ENCODE measurements at regions not wholly inside any gene's neighbourhood (a gene's known extent, or its start where the extent isn't known, plus 50 kb on each side); places are given as distances from the start of the nearest gene placed in this dataset.

- no peak overlapping the region for H3K27ac ChIP-seq
- H3K4me3 ChIP-seq (ENCODE audit: low read depth, low read length): no peak overlapping the region
- H3K36me3 ChIP-seq (ENCODE audit: control insufficient read depth, insufficient read depth, low read length): no peaks in the 10 kb centered on the region
- TF ChIP-seq, protein P1, sequence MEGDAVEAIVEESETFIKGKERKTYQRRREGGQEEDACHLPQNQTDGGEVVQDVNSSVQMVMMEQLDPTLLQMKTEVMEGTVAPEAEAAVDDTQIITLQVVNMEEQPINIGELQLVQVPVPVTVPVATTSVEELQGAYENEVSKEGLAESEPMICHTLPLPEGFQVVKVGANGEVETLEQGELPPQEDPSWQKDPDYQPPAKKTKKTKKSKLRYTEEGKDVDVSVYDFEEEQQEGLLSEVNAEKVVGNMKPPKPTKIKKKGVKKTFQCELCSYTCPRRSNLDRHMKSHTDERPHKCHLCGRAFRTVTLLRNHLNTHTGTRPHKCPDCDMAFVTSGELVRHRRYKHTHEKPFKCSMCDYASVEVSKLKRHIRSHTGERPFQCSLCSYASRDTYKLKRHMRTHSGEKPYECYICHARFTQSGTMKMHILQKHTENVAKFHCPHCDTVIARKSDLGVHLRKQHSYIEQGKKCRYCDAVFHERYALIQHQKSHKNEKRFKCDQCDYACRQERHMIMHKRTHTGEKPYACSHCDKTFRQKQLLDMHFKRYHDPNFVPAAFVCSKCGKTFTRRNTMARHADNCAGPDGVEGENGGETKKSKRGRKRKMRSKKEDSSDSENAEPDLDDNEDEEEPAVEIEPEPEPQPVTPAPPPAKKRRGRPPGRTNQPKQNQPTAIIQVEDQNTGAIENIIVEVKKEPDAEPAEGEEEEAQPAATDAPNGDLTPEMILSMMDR (IDR thresholded peaks at IDR 0.05): no peak
- H3K4me1 ChIP-seq: no peaks in the 10 kb centered on the region
- H2AFZ ChIP-seq: no peak overlapping the region
- no peaks in the 10 kb centered on the region for H3K9me3 ChIP-seq (ENCODE audit: control insufficient read depth, low read length)
- H3K9ac ChIP-seq: no peak overlapping the region
- no peaks in the 10 kb centered on the region for H3K27me3 ChIP-seq (ENCODE audit: control insufficient read depth, insufficient read depth, low read length)
- no peak overlapping the region for H3K4me2 ChIP-seq (ENCODE audit: low read length)
- H3K79me2 ChIP-seq: no peaks in the 10 kb centered on the region
Measured at GRCh38 chr1:14338509-14338908, 260.0 kb upstream of the KAZN start.

DNA sequence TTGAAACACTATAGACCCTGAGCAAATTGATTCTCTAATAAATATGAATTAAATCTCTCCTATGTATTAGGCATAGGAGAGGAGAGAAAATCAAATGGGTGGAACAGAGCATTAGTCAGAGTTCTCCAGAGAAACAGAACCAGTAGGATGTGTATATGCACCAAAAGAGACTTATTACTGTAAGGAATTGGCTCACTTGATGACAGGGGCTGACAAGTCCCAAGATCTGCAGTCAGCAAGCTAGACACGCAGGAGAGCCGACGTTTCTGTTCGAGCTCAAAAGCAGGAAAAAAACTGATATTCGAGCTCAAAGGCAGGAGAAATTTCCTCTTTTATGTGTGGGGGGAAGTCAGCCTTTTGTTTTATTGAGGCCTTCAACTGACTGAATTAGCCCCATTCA is 259.2 kb upstream of the KAZN start:
- Histone ChIP-seq H3K9ac (no peak overlapping the region), H3K27me3 (ENCODE audit: control insufficient read depth, insufficient read depth, low read length) (no peaks in the 10 kb centered on the region), H3K4me2 (ENCODE audit: low read length) (no peak overlapping the region), H3K27ac (no peak overlapping the region), H3K79me2 (no peaks in the 10 kb centered on the region), H3K9me3 (ENCODE audit: control insufficient read depth, low read length) (no peaks in the 10 kb centered on the region), H3K4me3 (ENCODE audit: low read depth, low read length) (no peak overlapping the region), H3K4me1 (no peaks in the 10 kb centered on the region), H2AFZ (no peak overlapping the region), H3K36me3 (ENCODE audit: control insufficient read depth, insufficient read depth, low read length) (no peaks in the 10 kb centered on the region)
- TF ChIP-seq, protein P1 (IDR thresholded peaks at IDR 0.05): no peak

- Histone ChIP-seq H3K9ac (no peak overlapping the region), H3K4me3 (ENCODE audit: low read depth, low read length) (no peak overlapping the region), H3K9me3 (ENCODE audit: control insufficient read depth, low read length) (no peaks in the 10 kb centered on the region), H3K36me3 (ENCODE audit: control insufficient read depth, insufficient read depth, low read length) (no peaks in the 10 kb centered on the region), H3K79me2 (no peaks in the 10 kb centered on the region), H2AFZ (no peak overlapping the region), H3K4me2 (ENCODE audit: low read length) (no peak overlapping the region), H3K27me3 (ENCODE audit: control insufficient read depth, insufficient read depth, low read length) (no peaks in the 10 kb centered on the region), H3K27ac (no peak overlapping the region), H3K4me1 (no peaks in the 10 kb centered on the region)
- TF ChIP-seq, protein P1 (IDR thresholded peaks at IDR 0.05): no peak
Measured at GRCh38 chr1:14340002-14340785, 258.3 kb upstream of the KAZN start.

DNA sequence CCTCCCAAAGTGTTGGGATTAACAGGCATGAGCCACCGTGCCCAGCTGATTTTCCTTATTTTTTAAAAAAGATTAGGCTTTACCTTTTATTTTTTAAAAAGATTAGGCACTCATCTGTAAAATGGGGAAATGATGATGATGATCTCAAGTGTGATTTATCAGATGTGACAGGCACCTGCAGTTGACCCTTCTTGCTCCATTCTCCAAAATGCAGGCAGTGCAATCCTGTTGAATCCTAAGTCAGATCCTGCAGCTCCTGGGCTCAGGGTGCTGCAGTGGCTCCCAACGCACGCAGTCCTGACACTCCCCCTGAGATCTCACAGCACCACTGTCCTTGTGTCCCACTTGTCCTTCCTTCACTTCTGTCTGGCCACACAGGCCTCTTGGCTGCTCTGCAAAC is 257.3 kb upstream of the KAZN start:
- H3K4me2 ChIP-seq (ENCODE audit: low read length): no peak overlapping the region
- H3K36me3 ChIP-seq (ENCODE audit: control insufficient read depth, insufficient read depth, low read length): no peaks in the 10 kb centered on the region
- no peak overlapping the region for H3K27ac ChIP-seq
- no peaks in the 10 kb centered on the region for H3K79me2 ChIP-seq
- no peaks in the 10 kb centered on the region for H3K9me3 ChIP-seq (ENCODE audit: control insufficient read depth, low read length)
- no peak overlapping the region for H2AFZ ChIP-seq
- no peak overlapping the region for H3K4me3 ChIP-seq (ENCODE audit: low read depth, low read length)
- TF ChIP-seq, protein P1 (IDR thresholded peaks at IDR 0.05): no peak
- no peak overlapping the region for H3K9ac ChIP-seq
- no peaks in the 10 kb centered on the region for H3K4me1 ChIP-seq
- no peaks in the 10 kb centered on the region for H3K27me3 ChIP-seq (ENCODE audit: control insufficient read depth, insufficient read depth, low read length)

Data from parathyroid adenoma (tissue), 2 donors.